Activated CD4-positive, CD25-positive, alpha-beta regulatory T cell treated with anti-CD3 and anti-CD28 coated beads, Interleukin-2, amount 50 U/mL, for 16 hours (primary cell): ENCODE measurements at regions not wholly inside any gene's neighbourhood (a gene's known extent, or its start where the extent isn't known, plus 50 kb on each side); places are given as distances from the start of the nearest gene placed in this dataset.
"Not testable (repeated sequence)": the region's sequence is repeated elsewhere in the genome, so short reads cannot be mapped to it uniquely, and the experiment has no call there.

Source experiments
- DNase-seq: peaks from one replicate; pipeline ENCODE4 v3.0.0-alpha.2; 2020; ENCODE audit warnings: low read depth, low spot score

- DNase-seq, result no peak
These were observed 351.9 kb upstream of the ID2 start for GRCh38 chr2:8329660-8330622.

GRCh38 chr2:8331068-8331467 lies 350.8 kb upstream of the ID2 start:
- DNase-seq, result no peak

GRCh38 chr2:8332646-8333045 lies 349.2 kb upstream of the ID2 start:
- no peak for DNase-seq

GRCh38 chr2:8333177-8333831 lies 348.6 kb upstream of the ID2 start:
- no peak for DNase-seq

GRCh38 chr2:8333832-8334187 lies 348.0 kb upstream of the ID2 start:
- not testable (repeated sequence) for DNase-seq

- no peak for DNase-seq
These were observed 347.0 kb upstream of the ID2 start for GRCh38 chr2:8334866-8335325.

- no peak for DNase-seq
These were observed 346.1 kb upstream of the ID2 start for GRCh38 chr2:8335801-8336200.

GRCh38 chr2:8337321-8337720 lies 344.5 kb upstream of the ID2 start:
- DNase-seq, result no peak

GRCh38 chr2:8342407-8342806 lies 339.4 kb upstream of the ID2 start:
- DNase-seq, result no peak

GRCh38 chr2:8343031-8343430 lies 338.8 kb upstream of the ID2 start:
- DNase-seq, result no peak

- DNase-seq, result no peak
These were observed 337.4 kb upstream of the ID2 start for GRCh38 chr2:8344144-8345097.

GRCh38 chr2:8345200-8345599 lies 336.7 kb upstream of the ID2 start:
- no peak for DNase-seq

GRCh38 chr2:8346208-8346607 lies 335.6 kb upstream of the ID2 start:
- no peak for DNase-seq

GRCh38 chr2:8346706-8347430 lies 335.0 kb upstream of the ID2 start:
- DNase-seq, result no peak

- not testable (repeated sequence) for DNase-seq
These were observed 332.9 kb upstream of the ID2 start for GRCh38 chr2:8348911-8349310.

- no peak for DNase-seq
These were observed 329.6 kb upstream of the ID2 start for GRCh38 chr2:8352296-8352695.

- DNase-seq, result no peak
These were observed 328.9 kb upstream of the ID2 start for GRCh38 chr2:8352989-8353388.

- DNase-seq, result no peak
These were observed 326.6 kb upstream of the ID2 start for GRCh38 chr2:8355102-8355859.

- no peak for DNase-seq
These were observed 323.9 kb upstream of the ID2 start for GRCh38 chr2:8357738-8358518.

GRCh38 chr2:8361930-8362329 lies 319.9 kb upstream of the ID2 start:
- no peak for DNase-seq
